ENCODE measurements at regions not wholly inside any gene's neighbourhood (a gene's known extent, or its start where the extent isn't known, plus 50 kb on each side); places are given as distances from the start of the nearest gene placed in this dataset.
"Not testable (repeated sequence)": the region's sequence is repeated elsewhere in the genome, so short reads cannot be mapped to it uniquely, and the experiment has no call there.

DNA sequence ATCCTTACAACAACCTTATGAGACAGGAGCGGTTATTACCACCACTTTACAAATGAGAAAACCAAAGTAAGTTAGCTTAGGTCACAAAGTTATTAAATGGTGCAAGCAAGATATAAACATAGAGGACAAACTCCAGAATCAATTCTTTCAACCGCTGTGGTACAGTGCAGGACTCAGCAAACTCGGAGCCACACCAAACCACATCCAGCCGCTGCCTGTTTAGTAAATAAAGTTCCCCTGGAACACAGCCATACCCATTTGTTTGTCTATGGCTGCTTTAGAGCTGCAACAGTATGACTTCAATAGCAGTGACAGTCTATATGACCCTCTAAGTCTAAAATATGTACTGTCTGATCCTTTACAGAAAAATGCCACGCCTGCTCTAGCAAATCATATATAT lies 1567.2 kb upstream of the WWC1 start:
- intact Hi-C loops (cut with micrococcal nuclease) = no loop called here

DNA sequence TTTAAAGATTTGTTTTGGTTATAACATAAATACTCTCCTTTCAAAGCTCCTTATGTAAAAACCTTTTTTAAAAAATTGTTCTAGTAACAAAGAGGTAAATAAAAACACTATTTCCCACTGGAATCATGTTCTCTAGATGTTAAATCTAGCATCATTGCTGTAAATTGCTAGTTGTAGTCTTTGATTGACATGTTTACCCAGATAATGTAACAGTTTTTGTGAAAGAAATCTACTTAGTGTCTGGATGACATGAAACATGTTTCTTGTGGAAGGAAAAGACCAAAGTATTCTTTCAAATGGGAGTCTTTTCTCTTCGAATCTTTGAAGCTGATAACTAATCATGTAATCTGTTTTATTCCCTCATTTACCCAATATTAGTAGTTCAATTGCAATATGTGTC lies 1565.9 kb upstream of the WWC1 start:
- ChIA-PET POLR2A (no interaction called here), CTCF (no interaction called here)
- intact Hi-C loops (cut with micrococcal nuclease) = no loop called here
- Mint-ChIP-seq H3K36me3 (ENCODE audit: insufficient read depth, unreplicated experiment) (no peaks in the 10 kb centered on the region), H3K4me1 (ENCODE audit: insufficient read depth, unreplicated experiment) (peaks cover 13% of the 10 kb centered on the region), H3K4me3 (ENCODE audit: unreplicated experiment) (no peak overlapping the region), H3K27me3 (ENCODE audit: insufficient read depth, unreplicated experiment) (no peaks in the 10 kb centered on the region), H3K27ac (ENCODE audit: low read depth, unreplicated experiment) (no peak overlapping the region), H3K9me3 (ENCODE audit: unreplicated experiment) (no peaks in the 10 kb centered on the region)
- no TSS peak for BruUV-seq (replicated peaks)
- no peak for DNase-seq (ENCODE audit: unreplicated experiment)
- TF ChIP-seq, protein P1, sequence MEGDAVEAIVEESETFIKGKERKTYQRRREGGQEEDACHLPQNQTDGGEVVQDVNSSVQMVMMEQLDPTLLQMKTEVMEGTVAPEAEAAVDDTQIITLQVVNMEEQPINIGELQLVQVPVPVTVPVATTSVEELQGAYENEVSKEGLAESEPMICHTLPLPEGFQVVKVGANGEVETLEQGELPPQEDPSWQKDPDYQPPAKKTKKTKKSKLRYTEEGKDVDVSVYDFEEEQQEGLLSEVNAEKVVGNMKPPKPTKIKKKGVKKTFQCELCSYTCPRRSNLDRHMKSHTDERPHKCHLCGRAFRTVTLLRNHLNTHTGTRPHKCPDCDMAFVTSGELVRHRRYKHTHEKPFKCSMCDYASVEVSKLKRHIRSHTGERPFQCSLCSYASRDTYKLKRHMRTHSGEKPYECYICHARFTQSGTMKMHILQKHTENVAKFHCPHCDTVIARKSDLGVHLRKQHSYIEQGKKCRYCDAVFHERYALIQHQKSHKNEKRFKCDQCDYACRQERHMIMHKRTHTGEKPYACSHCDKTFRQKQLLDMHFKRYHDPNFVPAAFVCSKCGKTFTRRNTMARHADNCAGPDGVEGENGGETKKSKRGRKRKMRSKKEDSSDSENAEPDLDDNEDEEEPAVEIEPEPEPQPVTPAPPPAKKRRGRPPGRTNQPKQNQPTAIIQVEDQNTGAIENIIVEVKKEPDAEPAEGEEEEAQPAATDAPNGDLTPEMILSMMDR (IDR thresholded peaks at IDR 0.05; ENCODE audit: unreplicated experiment) = no peak

More for the DNA sequence above, 1567.2 kb upstream of the WWC1 start:
- Mint-ChIP-seq H3K27ac (ENCODE audit: low read depth, unreplicated experiment) (no peak overlapping the region), H3K4me1 (ENCODE audit: insufficient read depth, unreplicated experiment) (peaks cover 23% of the 10 kb centered on the region), H3K36me3 (ENCODE audit: insufficient read depth, unreplicated experiment) (no peaks in the 10 kb centered on the region), H3K9me3 (ENCODE audit: unreplicated experiment) (no peaks in the 10 kb centered on the region), H3K4me3 (ENCODE audit: unreplicated experiment) (no peak overlapping the region), H3K27me3 (ENCODE audit: insufficient read depth, unreplicated experiment) (no peaks in the 10 kb centered on the region)
- no TSS peak for BruUV-seq (replicated peaks)
- TF ChIP-seq, protein P1 (IDR thresholded peaks at IDR 0.05; ENCODE audit: unreplicated experiment) = no peak
- ChIA-PET POLR2A (no interaction called here), CTCF (interaction anchor here (0.6 to 0.8 kb wide), 2 partner anchors 125 to 419 kb away, joined by 3 read pairs; no protein-coding TSS in a partner anchor)
- DNase-seq (ENCODE audit: unreplicated experiment) = peak; percentile 53

DNA sequence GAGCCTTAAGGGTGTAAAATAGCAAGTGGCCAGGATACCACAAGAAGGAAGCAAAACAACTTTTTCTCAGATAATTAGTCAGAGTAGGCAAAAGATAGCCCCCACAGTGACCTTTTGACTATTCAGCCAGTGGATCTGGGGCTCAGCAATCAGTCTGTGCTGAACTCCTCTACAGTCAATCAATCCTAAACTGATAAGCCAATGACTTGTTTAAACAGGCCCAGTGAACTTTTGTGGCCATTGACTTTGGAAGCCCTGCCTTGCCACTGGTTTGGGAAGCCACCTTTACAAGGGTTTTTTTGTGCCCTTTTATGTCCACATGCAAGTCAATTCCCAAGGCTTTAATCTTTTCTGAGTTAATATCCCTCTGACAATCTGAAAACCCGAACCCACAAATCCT lies 1565.0 kb upstream of the WWC1 start:
- DNase-seq (ENCODE audit: unreplicated experiment) = no peak
- H3K36me3 Mint-ChIP-seq (ENCODE audit: insufficient read depth, unreplicated experiment) = no peaks in the 10 kb centered on the region
- ChIA-PET POLR2A (interaction anchor here (0.7 kb wide), 1 partner anchor 1123 kb away, joined by 3 read pairs; no protein-coding TSS in a partner anchor), CTCF (interaction anchor here (0.7 kb wide), 1 partner anchor 1760 kb away, joined by 3 read pairs; the partner anchor contains the start of gene RARS1)
- H3K4me1 Mint-ChIP-seq (ENCODE audit: insufficient read depth, unreplicated experiment) = peaks cover 10% of the 10 kb centered on the region
- no peaks in the 10 kb centered on the region for H3K9me3 Mint-ChIP-seq (ENCODE audit: unreplicated experiment)
- no peak overlapping the region for H3K4me3 Mint-ChIP-seq (ENCODE audit: unreplicated experiment)
- no peaks in the 10 kb centered on the region for H3K27me3 Mint-ChIP-seq (ENCODE audit: insufficient read depth, unreplicated experiment)
- intact Hi-C loops (cut with micrococcal nuclease) = no loop called here
- H3K27ac Mint-ChIP-seq (ENCODE audit: low read depth, unreplicated experiment) = no peak overlapping the region
- BruUV-seq (replicated peaks) = no TSS peak
- TF ChIP-seq, protein P1 (IDR thresholded peaks at IDR 0.05; ENCODE audit: unreplicated experiment) = no peak

DNA sequence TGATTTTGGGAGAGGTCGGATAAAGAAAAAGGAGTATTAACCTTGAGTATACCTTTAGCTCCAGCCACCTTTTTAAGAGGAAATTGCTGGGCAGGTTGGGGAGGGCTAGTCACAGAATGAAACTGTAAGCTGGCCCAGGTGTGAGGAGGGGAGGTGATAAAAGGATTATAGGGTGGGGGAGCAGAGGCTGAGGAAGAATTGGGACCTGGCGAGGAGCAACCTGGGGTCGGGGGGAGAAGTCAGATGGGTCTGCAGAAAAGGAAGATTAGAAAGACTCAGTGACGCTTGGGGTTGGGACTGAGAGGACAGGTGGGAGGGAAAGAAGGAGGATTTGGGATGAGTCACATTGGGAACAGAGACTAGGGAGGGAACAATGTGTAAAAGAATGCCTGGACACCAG lies 1548.5 kb upstream of the WWC1 start:
- H3K36me3 Mint-ChIP-seq (ENCODE audit: insufficient read depth, unreplicated experiment); DNase-seq (ENCODE audit: unreplicated experiment); BruUV-seq (replicated peaks); POLR2A ChIA-PET; H3K9me3 Mint-ChIP-seq (ENCODE audit: unreplicated experiment); H3K4me3 Mint-ChIP-seq (ENCODE audit: unreplicated experiment); CTCF ChIA-PET; H3K4me1 Mint-ChIP-seq (ENCODE audit: insufficient read depth, unreplicated experiment); intact Hi-C loops (cut with micrococcal nuclease); H3K27me3 Mint-ChIP-seq (ENCODE audit: insufficient read depth, unreplicated experiment); H3K27ac Mint-ChIP-seq (ENCODE audit: low read depth, unreplicated experiment): not testable (repeated sequence)

DNA sequence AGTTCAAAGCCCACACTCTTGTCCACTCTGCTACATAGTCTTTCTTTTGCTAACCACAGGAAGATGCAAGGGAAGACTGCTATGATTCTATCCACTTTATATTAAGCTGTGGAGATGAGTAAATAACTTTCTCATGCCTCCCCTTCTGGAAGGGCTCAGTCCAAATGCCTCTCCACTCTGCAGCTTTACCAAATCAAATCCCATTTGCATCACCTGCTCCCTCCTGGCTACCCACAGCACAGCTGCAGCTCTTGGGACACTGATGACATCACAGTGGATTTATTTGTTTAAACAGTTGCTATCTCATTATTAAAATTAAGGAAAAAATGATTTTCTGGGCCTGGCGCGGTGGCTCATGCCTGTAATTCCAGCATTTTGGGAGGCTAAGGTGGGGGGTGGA lies 1544.9 kb upstream of the WWC1 start:
- Mint-ChIP-seq H3K4me1 (ENCODE audit: insufficient read depth, unreplicated experiment) (peaks cover 19% of the 10 kb centered on the region), H3K27me3 (ENCODE audit: insufficient read depth, unreplicated experiment) (no peaks in the 10 kb centered on the region), H3K27ac (ENCODE audit: low read depth, unreplicated experiment) (no peak overlapping the region), H3K9me3 (ENCODE audit: unreplicated experiment) (peaks cover 8% of the 10 kb centered on the region), H3K36me3 (ENCODE audit: insufficient read depth, unreplicated experiment) (no peaks in the 10 kb centered on the region), H3K4me3 (ENCODE audit: unreplicated experiment) (no peak overlapping the region)
- TF ChIP-seq, protein P1 (IDR thresholded peaks at IDR 0.05; ENCODE audit: unreplicated experiment) = no peak
- CTCF ChIA-PET = interaction anchor here (0.6 kb wide), 1 partner anchor 1505 kb away, joined by 3 read pairs; no protein-coding TSS in a partner anchor
- no TSS peak for BruUV-seq (replicated peaks)
- POLR2A ChIA-PET = no interaction called here
- DNase-seq (ENCODE audit: unreplicated experiment) = no peak
- intact Hi-C loops (cut with micrococcal nuclease) = no loop called here

Data from MCF 10A (cell line).